A549 (cell line): ENCODE measurements at regions not wholly inside any gene's neighbourhood (a gene's known extent, or its start where the extent isn't known, plus 50 kb on each side); places are given as distances from the start of the nearest gene placed in this dataset.

Experiments
- ATAC-seq, 2 experiments: fragments of 200-7000 bp in 1 of 2; fragments of >200 bp in 1 of 2; cut with Nextera tagmentation in 1 of 2; cut with Tn5 transposase in 1 of 2; 3 replicates each; pipeline versions ENCODE4 v1.8.0 to v1.9.1; 2018 to 2020; ENCODE audit warnings: mild to moderate bottlenecking in 1 of 2, moderate library complexity in 1 of 2
- CTCF ChIA-PET: fragments of 300-600 bp; sonication (Branson Sonifier 250); formaldehyde crosslinking; extraction: SDS; loops from one replicate; lab custom pipeline; 2021; ENCODE audit warnings: antibody characterized with exemption, inconsistent platforms; lab: Yijun Ruan, JAX
- POLR2A ChIA-PET: fragments of 350-600 bp; formaldehyde crosslinking; extraction: SDS; loops from one replicate; lab custom pipeline; 2021; ENCODE audit warnings: antibody characterized with exemption, inconsistent platforms; lab: Yijun Ruan, JAX
- DNase-seq, 2 experiments: peaks; one replicate each; pipeline versions ENCODE4 v3.0.0 to v3.0.0-alpha.2; 2011 to 2016; ENCODE audit warnings: low read depth in 1 of 2, low spot score in 1 of 2
- FAIRE-seq: peaks from 2 replicates; lab custom pipeline; 2011; peaks lifted over from hg19 to GRCh38; lab: Jason Lieb, UNC
- H3K27ac ChIP-seq, 2 experiments: fragments of >200 bp; sonication (Bioruptor Twin); formaldehyde crosslinking; 3 replicates each; pipeline ENCODE4 v1.5.1; 2016 to 2017
- H3K4me1 ChIP-seq: fragments of >200 bp; sonication (Bioruptor Twin); formaldehyde crosslinking; 3 replicates; pipeline ENCODE4 v1.6.1; 2016
- H3K4me2 ChIP-seq: fragments of >200 bp; sonication (Bioruptor Twin); formaldehyde crosslinking; 3 replicates; pipeline ENCODE4 v1.6.1; 2016
- H3K4me3 ChIP-seq: fragments of >200 bp; sonication (Bioruptor Twin); formaldehyde crosslinking; 3 replicates; pipeline ENCODE4 v1.5.1; 2016
- H3K9me3 ChIP-seq: fragments of >200 bp; sonication (Bioruptor Twin); formaldehyde crosslinking; 3 replicates; pipeline ENCODE4 v1.6.1; 2016
- BCL3 ChIP-seq: fragments of >200 bp; sonication (Bioruptor Twin); formaldehyde crosslinking; IDR thresholded peaks from 3 replicates; pipeline ENCODE4 v1.6.1; 2016
- CEBPB ChIP-seq, 2 experiments: fragments of >200 bp in 1 of 2; sonication (Bioruptor Twin) in 1 of 2; formaldehyde crosslinking in 1 of 2; IDR thresholded peaks; 2 replicates each; pipeline ENCODE4 v1.6.1; 2012 to 2016
- EHF ChIP-seq: fragments of 250-450 bp; sonication (Bioruptor Pico); IDR thresholded peaks from 2 replicates; pipeline ENCODE4 v1.5.0; 2020; ENCODE audit warnings: mild to moderate bottlenecking
- ESRRA ChIP-seq: fragments of 150-350 bp; IDR thresholded peaks from 2 replicates; pipeline ENCODE4 v1.6.1; 2014; ENCODE audit warnings: mild to moderate bottlenecking, low read length, borderline replicate concordance
- FOSL2 ChIP-seq, 2 experiments: fragments of 450-650 bp in 1 of 2; fragments of >200 bp in 1 of 2; sonication (Bioruptor Twin) in 1 of 2; formaldehyde crosslinking; IDR thresholded peaks; 2 replicates each; pipeline versions ENCODE4 v1.5.0 to v1.6.1; 2016 to 2020; ENCODE audit warnings: mild to moderate bottlenecking in 1 of 2, moderate library complexity in 1 of 2
- HES2 ChIP-seq: fragments of >200 bp; sonication (Bioruptor Twin); formaldehyde crosslinking; IDR thresholded peaks from 2 replicates; pipeline ENCODE4 v1.6.1; 2016
- HEYL ChIP-seq: fragments of 250-450 bp; sonication (Bioruptor Pico); IDR thresholded peaks from 2 replicates; pipeline ENCODE4 v1.8.0; 2021; ENCODE audit warnings: mild to moderate bottlenecking, moderate library complexity
- HMGXB4 ChIP-seq: fragments of 250-450 bp; sonication (Bioruptor Pico); IDR thresholded peaks from 2 replicates; pipeline ENCODE4 v1.5.0; 2021; ENCODE audit warnings: mild to moderate bottlenecking, moderate library complexity, borderline replicate concordance
- HOXB13 ChIP-seq: fragments of 250-450 bp; sonication (Bioruptor Pico); IDR thresholded peaks from 2 replicates; pipeline ENCODE4 v1.5.0; 2020; ENCODE audit warnings: low read depth, mild to moderate bottlenecking, moderate library complexity
- HOXB5 ChIP-seq: fragments of 250-450 bp; sonication (Bioruptor Pico); IDR thresholded peaks from 2 replicates; pipeline ENCODE4 v1.5.0; 2020; ENCODE audit warnings: mild to moderate bottlenecking, moderate library complexity
- MYC ChIP-seq: IDR thresholded peaks from 2 replicates; pipeline ENCODE4 v1.6.1; 2012; ENCODE audit warnings: mild to moderate bottlenecking, inconsistent platforms, low read length, improper control_type of control experiment, borderline replicate concordance
- PBX3 ChIP-seq: IDR thresholded peaks from 2 replicates; pipeline ENCODE4 v1.6.1; 2012
- PHF8 ChIP-seq: fragments of 200-600 bp; sonication (generic); IDR thresholded peaks from 2 replicates; pipeline ENCODE4 v1.6.1; 2016; ENCODE audit warnings: low read depth, mild to moderate bottlenecking, antibody characterized with exemption, moderate library complexity, borderline replicate concordance
- POLR2AphosphoS2 ChIP-seq: conservative IDR thresholded peaks from 2 replicates; pipeline ENCODE4 v1.6.1; 2012; ENCODE audit warnings: low read length, improper control_type of control experiment, inconsistent platforms
- RFX5 ChIP-seq: fragments of 450-650 bp; IDR thresholded peaks from 2 replicates; pipeline ENCODE4 v1.7.1; 2014; ENCODE audit warnings: antibody characterized with exemption, mild to moderate bottlenecking, moderate library complexity
- RNF2 ChIP-seq: fragments of 200-600 bp; sonication (generic); IDR thresholded peaks from 2 replicates; pipeline ENCODE4 v1.6.1; 2016; ENCODE audit warnings: low read depth, mild to moderate bottlenecking, antibody characterized with exemption, moderate library complexity, borderline replicate concordance
- SREBF2 ChIP-seq: fragments of 450-650 bp; IDR thresholded peaks from 2 replicates; pipeline ENCODE4 v1.6.1; 2014; ENCODE audit warnings: mild to moderate bottlenecking, moderate library complexity
- TP53 ChIP-seq: fragments of 250-450 bp; sonication (Bioruptor Pico); IDR thresholded peaks from 2 replicates; pipeline ENCODE4 v1.5.0; 2021; ENCODE audit warnings: mild to moderate bottlenecking, moderate library complexity
- ZC3H11A ChIP-seq: fragments of 450-650 bp; IDR thresholded peaks from 2 replicates; pipeline ENCODE4 v1.6.1; 2014; ENCODE audit warnings: antibody characterized with exemption, mild to moderate bottlenecking
- ZFP36 ChIP-seq: fragments of 450-650 bp; IDR thresholded peaks from 2 replicates; pipeline ENCODE4 v1.6.1; 2014; ENCODE audit warnings: borderline replicate concordance; ENCODE audit not compliant: partially characterized antibody
- ZSCAN20 ChIP-seq: fragments of 250-450 bp; sonication (Bioruptor Pico); IDR thresholded peaks from 2 replicates; pipeline ENCODE4 v1.8.0; 2022; ENCODE audit warnings: mild to moderate bottlenecking, moderate library complexity
- whole genome bisulfite sequencing: methylation state at CpG from one replicate; pipeline ENCODE4 v1.1.6; 2017; ENCODE audit errors: missing lambda C conversion rate; 5-methylcytosine and 5-hydroxymethylcytosine counted together

- TF ChIP-seq CEBPB (IDR thresholded peaks at IDR 0.05), result no peak
- TF ChIP-seq ZC3H11A, result no peak
- TF ChIP-seq SREBF2, result no peak
Measured at GRCh38 chr4:4754641-4755040, 104.8 kb upstream of the MSX1 start (continued).

GRCh38 chr4:4753643-4754042 is 105.8 kb upstream of the MSX1 start:
- Histone ChIP-seq H3K4me1 (no peaks in the 10 kb centered on the region), H3K4me3 (no peak overlapping the region), H3K9me3 (no peaks in the 10 kb centered on the region), H3K4me2 (no peak overlapping the region), H3K27ac (no peak overlapping the region)
- no peak for FAIRE-seq
- ATAC-seq, result no peak
- no peak for DNase-seq
- POLR2A ChIA-PET, result no interaction called here
- CTCF ChIA-PET, result no interaction called here
- 41% methylated on average over 6 of the region's 7 CpGs for WGBS
- no peak for TF ChIP-seq HOXB13 (CRISPR knock-in tag)
- TF ChIP-seq EHF, result no peak
- TF ChIP-seq RNF2, result no peak
- TF ChIP-seq RFX5, result no peak
- no peak for TF ChIP-seq ESRRA
- TF ChIP-seq TP53 (CRISPR knock-in tag), result no peak
- TF ChIP-seq PHF8, result no peak
- TF ChIP-seq POLR2AphosphoS2, result no peak
- no peak for TF ChIP-seq HOXB5 (CRISPR knock-in tag)
- no peak for TF ChIP-seq ZFP36
- no peak for TF ChIP-seq HES2

- 52% methylated on average over 10 of the region's 15 CpGs for WGBS
- H3K9me3 ChIP-seq, result no peaks in the 10 kb centered on the region
- no peaks in the 10 kb centered on the region for H3K4me1 ChIP-seq
- no peak for DNase-seq
- no peak overlapping the region for H3K4me2 ChIP-seq
- CTCF ChIA-PET, result no interaction called here
- TF ChIP-seq ZSCAN20 (CRISPR knock-in tag), result no peak
- TF ChIP-seq BCL3, result no peak
- TF ChIP-seq HMGXB4 (CRISPR knock-in tag), result no peak
- TF ChIP-seq, all 56 proteins: peak for 0
- no peak for ATAC-seq
- FAIRE-seq, result no peak
- Histone ChIP-seq H3K4me3 (no peak overlapping the region), H3K27ac (no peak overlapping the region)
- POLR2A ChIA-PET, result no interaction called here
Measured at GRCh38 chr4:4752576-4753401, 106.7 kb upstream of the MSX1 start.

GRCh38 chr4:4752025-4752424 is 107.4 kb upstream of the MSX1 start:
- TF ChIP-seq FOSL2 (IDR thresholded peaks at IDR 0.05), result no peak
- no peak for TF ChIP-seq FOSL2 (CRISPR knock-in tag; IDR thresholded peaks at IDR 0.05)
- no peak for TF ChIP-seq HOXB5 (CRISPR knock-in tag)
- no peak for TF ChIP-seq MYC
- no peak for TF ChIP-seq HEYL (CRISPR knock-in tag)
- TF ChIP-seq PBX3, result no peak
- ATAC-seq, result no peak
- ChIA-PET POLR2A (no interaction called here), CTCF (no interaction called here)
- Histone ChIP-seq H3K4me3 (no peak overlapping the region), H3K9me3 (0 out of 3 replicates have a peak, but pooled peaks cover under 1% of the 10 kb centered on the region), H3K4me1 (no peaks in the 10 kb centered on the region), H3K27ac (no peak overlapping the region), H3K4me2 (no peak overlapping the region)
- no peak for DNase-seq
- 28% methylated on average over 10 of the region's 12 CpGs for WGBS
- FAIRE-seq, result no peak
